DLD1 (cell line): ENCODE measurements at regions not wholly inside any gene's neighbourhood (a gene's known extent, or its start where the extent isn't known, plus 50 kb on each side); places are given as distances from the start of the nearest gene placed in this dataset.

Source experiments
- in situ Hi-C: cut with HindIII; loops from 2 replicates; pipeline ENCODE4 v1.10.0; 2017; ENCODE audit warnings: low sequenced_read_pairs

GRCh38 chr10:3631701-3632330, 153.2 kb downstream of the KLF6 start:
- in situ Hi-C loops: no loop called here

DNA sequence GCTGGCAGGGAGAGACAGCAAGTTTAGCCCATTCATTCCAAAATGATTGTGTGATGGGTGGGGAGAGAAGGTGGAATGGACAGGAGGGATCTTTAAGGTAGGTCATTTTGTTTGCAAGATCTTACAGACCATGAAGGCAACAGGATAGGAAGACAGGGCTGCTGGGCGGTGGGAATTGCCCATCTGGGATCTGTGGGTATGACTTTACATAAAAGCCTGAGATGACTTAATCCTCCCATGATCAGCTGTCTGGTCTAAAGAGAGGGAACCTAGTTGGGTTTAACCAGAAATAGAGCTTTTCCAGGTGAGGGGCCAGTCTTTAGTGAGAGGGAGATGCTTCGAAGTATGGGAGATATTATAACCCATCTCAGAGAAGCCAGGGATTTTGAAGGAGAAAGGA, 153.7 kb downstream of the KLF6 start:
- in situ Hi-C loops: no loop called here

GRCh38 chr10:3625959-3626751, 158.9 kb downstream of the KLF6 start:
- in situ Hi-C loops: no loop called here

GRCh38 chr10:3624367-3624766, 160.6 kb downstream of the KLF6 start:
- in situ Hi-C loops: no loop called here

GRCh38 chr10:3623746-3624145, 161.3 kb downstream of the KLF6 start:
- in situ Hi-C loops: no loop called here

DNA sequence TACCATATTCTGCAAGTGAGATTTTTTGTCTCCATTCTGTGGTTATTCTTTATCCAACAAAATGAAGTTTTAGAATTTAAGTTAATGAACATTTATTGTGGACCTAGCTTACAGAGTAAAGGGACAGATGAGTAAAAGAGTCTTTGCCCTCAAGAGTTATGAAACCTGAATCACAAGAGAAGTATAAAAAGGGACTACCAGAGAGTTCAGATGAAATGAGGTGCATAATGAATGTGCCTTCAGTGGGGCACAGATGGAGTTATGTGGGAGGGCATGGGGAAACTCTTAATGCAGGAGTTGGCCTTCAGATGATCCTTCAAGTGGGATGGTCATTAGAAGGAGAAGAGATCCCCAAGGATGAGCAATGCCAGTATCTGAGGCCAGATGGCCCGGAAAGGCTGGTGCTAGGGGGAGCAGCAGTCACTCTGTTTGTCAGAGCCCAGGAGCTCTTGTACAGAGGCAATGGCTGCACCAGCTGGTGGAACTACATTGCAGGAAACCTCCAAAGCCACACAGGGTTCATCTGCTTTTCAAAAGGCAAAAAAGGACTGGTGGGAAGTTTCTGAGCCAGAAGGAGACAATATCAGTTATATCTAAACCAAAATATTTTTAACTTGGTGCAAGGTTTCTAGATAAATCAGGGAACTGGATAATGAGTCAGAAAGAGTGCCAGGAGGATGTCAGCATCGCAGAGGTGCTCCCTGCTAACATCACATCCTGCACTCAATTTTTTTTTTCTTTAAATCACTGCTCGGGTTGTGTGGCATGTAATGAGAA, 162.0 kb downstream of the KLF6 start:
- in situ Hi-C loops: no loop called here

DNA sequence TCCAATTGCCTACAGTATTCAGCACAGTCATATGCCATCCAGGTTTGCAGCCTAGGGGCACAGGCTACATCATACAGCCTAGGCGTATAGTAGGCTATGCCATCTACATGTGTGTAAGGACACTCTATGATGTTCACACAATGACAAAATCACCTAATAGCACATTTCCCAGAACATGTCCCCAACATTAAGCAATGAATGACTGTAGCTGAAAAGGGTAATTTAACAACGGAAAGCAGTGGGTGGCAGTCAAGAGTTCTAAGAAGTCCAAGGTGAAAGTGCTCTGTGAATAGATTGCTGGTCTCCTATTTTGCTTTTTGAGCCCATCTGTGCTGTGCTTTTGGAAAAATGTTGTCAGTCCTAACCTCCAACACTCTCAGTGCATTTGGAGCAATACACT, 162.6 kb downstream of the KLF6 start:
- in situ Hi-C loops: no loop called here

DNA sequence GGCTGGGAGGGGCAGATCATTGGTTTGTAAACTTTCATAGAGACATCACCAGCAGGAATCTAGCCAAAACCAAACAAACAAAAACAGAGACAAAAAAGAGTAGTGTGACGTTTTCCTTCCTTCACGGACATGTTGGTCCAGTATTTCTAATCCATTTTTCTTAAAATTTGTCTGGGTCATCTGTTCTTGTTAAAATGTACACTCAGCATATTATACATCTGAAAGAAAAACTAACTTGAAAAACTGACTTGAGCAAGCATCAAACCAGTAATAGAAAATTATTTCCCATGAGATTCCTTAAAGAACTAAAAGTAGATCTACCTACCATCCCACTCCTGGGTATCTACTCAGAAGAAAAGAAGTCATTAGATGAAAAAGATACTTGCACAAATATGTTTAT, 164.2 kb downstream of the KLF6 start:
- in situ Hi-C loops: no loop called here

GRCh38 chr10:3619241-3619640, 165.8 kb downstream of the KLF6 start:
- in situ Hi-C loops: no loop called here

DNA sequence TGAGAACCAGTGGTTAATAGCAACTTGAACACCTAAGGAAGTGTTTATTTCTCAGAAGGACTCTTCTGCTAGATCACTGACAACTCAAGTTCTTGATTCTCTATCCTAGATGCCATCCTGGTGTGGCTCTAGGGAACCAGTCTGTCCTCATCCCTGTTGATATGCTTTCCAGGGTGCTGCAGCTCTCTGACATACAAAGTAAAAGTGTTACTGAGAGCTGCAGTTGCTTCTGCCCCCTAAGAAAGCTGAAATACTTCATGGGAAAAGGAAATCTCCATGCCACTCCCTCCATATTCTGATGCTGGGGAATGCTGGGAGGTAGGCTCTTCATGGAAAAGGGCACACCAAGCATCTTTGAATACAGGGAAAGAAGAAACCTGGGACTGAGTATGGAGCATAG, 168.1 kb downstream of the KLF6 start:
- in situ Hi-C loops: no loop called here

- in situ Hi-C loops: no loop called here
These were observed 171.7 kb downstream of the KLF6 start for GRCh38 chr10:3613318-3613717.

DNA sequence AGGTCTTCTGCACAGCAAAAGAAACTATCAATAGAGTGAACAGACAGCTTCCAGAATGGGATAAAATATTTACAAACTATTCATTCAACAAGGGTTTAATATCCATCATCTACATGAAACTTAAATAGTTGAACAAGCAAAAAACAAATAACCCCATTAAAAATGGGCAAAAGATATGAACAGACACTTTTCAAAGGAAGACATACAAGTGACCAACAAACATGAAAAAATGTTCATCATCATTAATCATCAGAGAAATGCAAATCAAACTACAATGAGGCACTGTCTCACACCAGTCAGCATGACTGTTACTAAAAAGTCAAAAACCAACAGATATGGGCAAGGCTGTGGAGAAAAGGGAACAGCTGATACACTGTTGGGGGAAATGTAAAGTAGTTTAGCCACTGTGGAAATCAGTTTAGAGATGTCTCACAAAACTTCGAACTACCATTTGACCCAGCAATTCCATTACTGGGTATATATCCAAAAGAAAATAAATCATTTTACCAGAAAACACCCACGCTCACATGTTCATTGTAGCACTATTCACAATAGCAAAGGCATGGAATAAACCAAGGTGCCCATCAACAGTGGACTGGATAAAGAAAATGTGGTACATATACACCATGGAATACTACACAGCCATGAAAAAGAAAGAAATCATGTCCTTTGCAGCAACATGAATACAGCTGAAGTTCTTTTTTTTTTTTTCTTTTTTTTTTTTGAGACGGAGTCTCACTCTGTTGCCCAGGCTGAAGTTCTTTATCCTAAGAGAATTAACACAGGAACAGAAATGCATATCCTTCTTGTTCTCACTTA, 172.6 kb downstream of the KLF6 start:
- in situ Hi-C loops: no loop called here

DNA sequence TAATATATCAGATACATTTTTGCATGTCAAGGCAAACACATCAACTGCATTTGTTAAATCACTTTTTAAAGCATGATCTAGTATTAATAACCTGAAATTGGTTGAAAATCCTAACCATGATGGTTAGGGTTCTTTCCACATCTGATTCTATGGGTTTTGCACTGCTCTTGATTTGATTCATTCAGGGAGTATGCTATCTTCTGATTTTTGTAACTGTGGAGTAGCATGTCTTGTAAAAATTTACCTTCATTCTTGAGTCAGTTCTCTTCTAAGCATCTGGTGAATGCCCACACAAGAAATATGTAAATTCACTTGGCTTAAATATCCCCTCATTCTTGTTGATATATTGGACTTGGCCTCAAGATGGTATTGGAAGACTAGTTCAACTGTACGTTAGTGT, 178.7 kb downstream of the KLF6 start:
- in situ Hi-C loops: no loop called here

DNA sequence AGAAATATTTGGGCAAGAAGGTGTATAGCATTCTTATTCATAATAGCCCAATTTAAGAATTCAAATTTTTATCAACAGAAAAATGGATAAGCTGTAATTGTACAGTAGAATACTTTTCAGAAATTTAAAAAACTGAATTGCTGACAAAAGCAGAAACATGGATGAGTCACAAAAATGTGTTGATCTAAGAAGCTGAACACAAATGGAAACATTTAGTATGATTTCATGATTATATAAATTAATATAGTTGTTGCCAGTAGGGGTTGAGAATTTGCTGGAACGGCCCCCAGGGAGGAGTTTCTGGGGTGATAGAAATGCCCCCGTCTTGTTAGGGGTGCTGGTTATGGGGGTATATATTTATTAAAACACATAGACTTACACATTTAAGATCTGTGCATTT, 179.1 kb downstream of the KLF6 start:
- in situ Hi-C loops: no loop called here

DNA sequence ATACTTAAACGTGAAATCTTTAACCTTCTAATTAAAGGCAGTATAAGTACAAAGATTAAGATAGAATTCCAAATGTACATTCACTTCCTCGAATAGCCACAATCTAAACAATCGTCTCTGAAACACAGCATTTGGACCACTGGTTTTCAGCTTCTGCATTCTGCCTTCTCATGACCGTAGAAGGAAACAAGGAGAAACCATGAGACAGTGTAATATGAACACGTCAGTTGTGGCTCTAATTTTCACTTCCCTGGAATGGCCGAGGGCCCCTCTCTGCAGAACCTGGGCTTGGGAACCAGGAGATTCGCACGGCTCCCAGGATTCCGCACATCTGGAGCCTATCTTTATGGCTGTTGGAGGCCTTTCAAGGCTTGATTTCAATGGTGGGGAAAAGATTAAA, 189.3 kb downstream of the KLF6 start:
- in situ Hi-C loops: no loop called here

DNA sequence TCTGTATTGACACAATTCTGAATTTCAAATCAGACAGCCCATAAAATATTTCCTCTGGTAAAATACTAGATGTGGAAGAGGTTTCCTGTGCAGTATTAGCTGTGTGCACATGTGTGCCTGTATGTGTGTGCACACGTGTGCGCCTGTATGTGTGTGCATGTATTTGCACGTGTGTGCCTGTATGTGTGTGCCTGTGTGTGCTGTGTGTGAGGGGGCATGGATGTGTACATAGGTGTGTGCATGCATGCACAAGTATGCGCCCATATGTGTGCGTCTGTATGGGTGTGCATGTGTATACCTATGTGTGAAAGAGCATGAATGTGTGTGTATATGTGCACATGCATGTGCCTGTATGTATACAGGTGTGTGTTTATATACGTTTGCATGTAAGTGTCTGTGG, 191.4 kb downstream of the KLF6 start:
- in situ Hi-C loops: no loop called here

- in situ Hi-C loops: no loop called here
These were observed 192.6 kb downstream of the KLF6 start for GRCh38 chr10:3592424-3592823.

DNA sequence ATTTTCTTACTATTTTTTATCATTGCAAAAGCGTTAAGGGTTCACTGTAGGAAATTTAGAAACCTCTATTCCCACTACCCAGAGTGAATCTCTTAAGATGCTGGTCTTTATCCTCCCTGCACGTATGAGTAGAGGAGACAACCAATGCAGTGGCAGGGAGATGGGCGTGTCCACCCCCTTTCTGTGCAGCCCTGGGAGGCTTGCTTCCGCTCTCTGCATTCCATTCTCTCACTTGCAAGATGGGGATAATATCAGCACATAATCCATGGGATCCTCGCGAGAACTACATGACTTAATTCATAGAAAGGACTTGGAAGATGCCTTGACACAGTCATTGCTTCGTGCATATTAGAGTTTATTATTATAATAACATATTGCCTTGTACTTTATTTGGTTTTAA, 196.2 kb downstream of the KLF6 start:
- in situ Hi-C loops: no loop called here

GRCh38 chr10:3588346-3588745, 196.7 kb downstream of the KLF6 start:
- in situ Hi-C loops: no loop called here

DNA sequence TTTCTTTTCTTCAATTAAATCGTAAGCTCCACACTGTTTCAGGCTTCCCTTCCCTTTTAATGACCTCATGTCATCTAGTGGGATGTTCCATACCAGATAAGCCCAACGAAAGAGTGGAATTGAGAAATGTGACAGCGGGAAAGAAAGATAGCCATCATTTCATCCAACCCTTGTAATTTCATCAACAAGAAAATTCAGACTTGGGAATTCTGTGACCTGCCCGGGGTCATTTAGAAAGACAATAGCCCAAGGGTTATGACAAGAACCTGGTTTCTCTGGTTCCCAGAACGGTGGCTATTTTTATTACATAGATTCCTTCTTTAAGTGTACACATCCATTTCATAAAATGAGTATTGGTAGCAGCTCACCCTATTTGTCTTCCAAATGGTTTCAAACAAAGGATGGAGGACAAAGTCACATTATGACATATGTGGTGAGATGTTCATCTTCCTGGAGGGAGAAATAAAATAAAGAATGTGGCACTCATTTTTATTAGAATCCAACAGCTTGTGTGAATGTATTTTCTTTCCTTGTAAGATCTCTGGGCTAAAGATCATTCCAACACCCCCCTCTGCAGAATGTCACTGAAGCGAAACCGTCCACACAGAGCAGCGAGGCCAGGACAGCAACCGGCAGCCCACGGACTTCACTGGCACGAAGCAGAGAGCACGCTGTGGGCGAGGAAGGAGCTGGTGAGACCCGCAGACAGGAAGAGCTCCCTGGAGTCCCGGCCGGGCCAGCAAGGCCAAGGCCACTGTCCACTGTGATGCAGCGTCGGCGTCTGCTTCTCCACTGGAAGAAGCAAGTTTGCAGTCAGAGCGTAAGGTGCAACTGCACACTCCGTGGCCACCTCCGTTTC, 199.9 kb downstream of the KLF6 start:
- in situ Hi-C loops: no loop called here
